ENCODE measurements at regions not wholly inside any gene's neighbourhood (a gene's known extent, or its start where the extent isn't known, plus 50 kb on each side); places are given as distances from the start of the nearest gene placed in this dataset.

DNA sequence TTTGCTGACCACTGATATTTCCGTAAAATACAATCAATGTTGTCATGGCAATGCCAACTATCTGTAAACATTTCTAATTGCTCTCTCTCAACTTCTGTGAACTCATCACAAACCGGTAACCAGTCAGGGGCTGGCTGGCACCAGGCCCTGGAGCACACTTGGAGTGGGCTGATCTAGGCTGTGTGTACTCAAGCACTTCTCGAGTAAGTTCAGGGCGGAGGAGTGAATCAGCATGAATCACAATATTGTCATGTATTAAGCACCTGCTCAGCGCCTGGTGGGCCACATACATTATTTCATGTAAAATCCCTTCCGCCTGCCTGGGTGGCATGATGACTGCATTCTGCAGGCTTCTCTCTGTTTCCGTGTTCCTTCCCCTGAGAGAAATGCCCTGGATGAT is 212.4 kb downstream of the FOXD2 start:
- DNase-seq (ENCODE audit: extremely low spot score): no peak
- CTCF ChIA-PET: no interaction called here
- POLR2A ChIA-PET: no interaction called here
- TF ChIP-seq, protein P1, sequence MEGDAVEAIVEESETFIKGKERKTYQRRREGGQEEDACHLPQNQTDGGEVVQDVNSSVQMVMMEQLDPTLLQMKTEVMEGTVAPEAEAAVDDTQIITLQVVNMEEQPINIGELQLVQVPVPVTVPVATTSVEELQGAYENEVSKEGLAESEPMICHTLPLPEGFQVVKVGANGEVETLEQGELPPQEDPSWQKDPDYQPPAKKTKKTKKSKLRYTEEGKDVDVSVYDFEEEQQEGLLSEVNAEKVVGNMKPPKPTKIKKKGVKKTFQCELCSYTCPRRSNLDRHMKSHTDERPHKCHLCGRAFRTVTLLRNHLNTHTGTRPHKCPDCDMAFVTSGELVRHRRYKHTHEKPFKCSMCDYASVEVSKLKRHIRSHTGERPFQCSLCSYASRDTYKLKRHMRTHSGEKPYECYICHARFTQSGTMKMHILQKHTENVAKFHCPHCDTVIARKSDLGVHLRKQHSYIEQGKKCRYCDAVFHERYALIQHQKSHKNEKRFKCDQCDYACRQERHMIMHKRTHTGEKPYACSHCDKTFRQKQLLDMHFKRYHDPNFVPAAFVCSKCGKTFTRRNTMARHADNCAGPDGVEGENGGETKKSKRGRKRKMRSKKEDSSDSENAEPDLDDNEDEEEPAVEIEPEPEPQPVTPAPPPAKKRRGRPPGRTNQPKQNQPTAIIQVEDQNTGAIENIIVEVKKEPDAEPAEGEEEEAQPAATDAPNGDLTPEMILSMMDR (IDR thresholded peaks at IDR 0.05; ENCODE audit: control extremely low read depth, extremely low read depth, low read depth, missing control alignments): no peak

DNA sequence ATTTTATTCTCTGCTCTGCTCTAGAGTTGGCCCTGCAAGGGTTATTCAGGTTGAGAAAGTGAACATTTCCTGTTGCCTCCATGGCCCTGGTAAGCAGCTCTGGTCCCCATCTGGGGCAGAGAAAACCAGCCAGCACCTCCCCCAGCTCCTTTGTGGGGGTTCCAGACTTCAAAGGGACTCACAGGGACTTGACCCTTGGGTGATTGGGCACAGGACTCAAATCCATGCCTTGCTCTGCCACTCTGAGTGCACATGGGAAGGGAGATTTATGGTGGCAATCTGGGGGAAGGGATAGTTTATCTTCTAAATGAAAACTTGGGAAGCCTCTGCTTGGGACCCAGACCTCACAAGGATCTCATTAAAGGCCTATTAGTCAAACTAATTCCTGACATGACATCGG is 212.8 kb downstream of the FOXD2 start:
- CTCF ChIA-PET: no interaction called here
- DNase-seq (ENCODE audit: extremely low spot score): no peak
- POLR2A ChIA-PET: no interaction called here
- TF ChIP-seq, protein P1 (IDR thresholded peaks at IDR 0.05; ENCODE audit: control extremely low read depth, extremely low read depth, low read depth, missing control alignments): no peak

- CTCF ChIA-PET: interaction anchor here (1.8 to 2.1 kb wide), 2 partner anchors 12 to 214 kb away, joined by 4 to 8 read pairs; partner anchors contain the start of gene FOXD2
- POLR2A ChIA-PET: no interaction called here
- DNase-seq (ENCODE audit: extremely low spot score): no peak
- TF ChIP-seq, protein P1 (IDR thresholded peaks at IDR 0.05; ENCODE audit: control extremely low read depth, extremely low read depth, low read depth, missing control alignments): no peak
These were observed 213.7 kb downstream of the FOXD2 start for GRCh38 chr1:47651311-47652089.

DNA sequence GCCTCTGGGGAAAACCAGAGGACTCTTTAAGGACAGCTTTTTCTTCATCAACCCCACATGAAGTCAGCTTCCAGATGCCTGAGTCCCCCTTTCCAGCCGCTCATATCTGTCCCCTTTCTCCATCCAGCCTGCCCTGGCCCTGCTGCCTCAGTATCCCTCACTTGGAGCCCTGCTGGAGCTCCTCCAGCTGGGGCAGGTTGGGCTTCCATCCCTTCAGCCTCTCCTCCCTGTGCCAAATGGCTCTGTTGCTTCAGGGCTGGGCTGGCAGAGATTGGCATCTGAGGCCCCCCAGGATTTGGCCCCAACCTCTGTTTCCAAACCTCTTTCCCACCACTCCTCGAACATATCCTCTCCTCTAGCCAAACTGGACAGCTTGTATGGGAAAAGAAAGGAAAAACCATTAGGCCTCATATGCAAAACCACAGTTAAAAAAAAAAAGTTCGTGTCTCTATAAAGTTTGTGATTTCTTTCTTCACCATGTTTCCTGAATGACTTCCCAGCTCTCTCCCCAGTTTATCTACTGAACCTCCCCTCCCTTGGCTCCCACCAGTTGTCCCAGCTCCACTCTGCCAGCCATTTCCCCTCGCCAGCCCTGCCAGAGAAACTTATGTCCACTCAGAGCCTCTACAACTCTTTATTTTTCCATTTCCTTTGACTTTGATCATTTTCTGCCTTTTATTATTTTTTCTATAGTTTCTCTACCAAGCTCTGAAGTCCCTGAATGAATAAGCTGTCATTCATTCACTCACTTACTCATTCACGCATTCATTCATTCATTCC is 217.9 kb downstream of the FOXD2 start:
- CTCF ChIA-PET: no interaction called here
- TF ChIP-seq, protein P1 (IDR thresholded peaks at IDR 0.05; ENCODE audit: control extremely low read depth, extremely low read depth, low read depth, missing control alignments): no peak
- no peak for DNase-seq (ENCODE audit: extremely low spot score)
- POLR2A ChIA-PET: no interaction called here

GRCh38 chr1:47656719-47657685 is 219.2 kb downstream of the FOXD2 start:
- CTCF ChIA-PET: no interaction called here
- POLR2A ChIA-PET: no interaction called here
- DNase-seq (ENCODE audit: extremely low spot score): no peak
- TF ChIP-seq, protein P1 (IDR thresholded peaks at IDR 0.05; ENCODE audit: control extremely low read depth, extremely low read depth, low read depth, missing control alignments): no peak

Data from GM10248 (cell line).